Cardiac muscle cell (in vitro differentiated cells and primary cell): ENCODE measurements at regions not wholly inside any gene's neighbourhood (a gene's known extent, or its start where the extent isn't known, plus 50 kb on each side); places are given as distances from the start of the nearest gene placed in this dataset.

Source experiments
- DNase-seq, 2 donors: peaks; one replicate each; pipeline versions ENCODE4 v3.0.0 to v3.0.0-alpha.2; 2010 to 2017; ENCODE audit warnings: low read depth in 1 of 2, low spot score in 1 of 2
- H3K27ac ChIP-seq: fragments of 200-600 bp; sonication (generic); 2 replicates; pipeline ENCODE4 v1.5.1; 2016
- H3K27me3 ChIP-seq: fragments of 200-600 bp; sonication (generic); 2 replicates; pipeline ENCODE4 v1.6.0; 2016; ENCODE audit warnings: control low read depth
- H3K36me3 ChIP-seq: fragments of 200-600 bp; sonication (generic); 2 replicates; pipeline ENCODE4 v1.5.1; 2016; ENCODE audit warnings: control low read depth
- H3K4me1 ChIP-seq: fragments of 200-600 bp; sonication (generic); 2 replicates; pipeline ENCODE4 v1.8.1; 2017; ENCODE audit warnings: low read depth, mild to moderate bottlenecking, mixed run types
- H3K4me3 ChIP-seq: fragments of 200-600 bp; sonication (generic); 2 replicates; pipeline ENCODE4 v1.5.1; 2016; ENCODE audit warnings: mild to moderate bottlenecking
- H3K9me3 ChIP-seq: fragments of 200-600 bp; sonication (generic); 2 replicates; pipeline ENCODE4 v1.5.1; 2017; ENCODE audit warnings: low read depth, mild to moderate bottlenecking, control low read depth
- CTCF ChIP-seq: IDR thresholded peaks from 2 replicates; pipeline ENCODE4 v1.5.1; 2012; ENCODE audit warnings: low read depth, mild to moderate bottlenecking, low read length

GRCh38 chr3:99521551-99521950 lies 116.8 kb upstream of the COL8A1 start:
- DNase-seq: no peak
- Histone ChIP-seq H3K4me1 (no peaks in the 10 kb centered on the region), H3K9me3 (no peaks in the 10 kb centered on the region), H3K27me3 (no peaks in the 10 kb centered on the region), H3K4me3 (no peak overlapping the region), H3K36me3 (no peaks in the 10 kb centered on the region), H3K27ac (no peak overlapping the region)
- TF ChIP-seq CTCF: no peak

GRCh38 chr3:99520513-99520912 lies 117.9 kb upstream of the COL8A1 start:
- no peaks in the 10 kb centered on the region for H3K36me3 ChIP-seq
- H3K9me3 ChIP-seq: no peaks in the 10 kb centered on the region
- no peak overlapping the region for H3K4me3 ChIP-seq
- TF ChIP-seq CTCF: no peak
- no peak overlapping the region for H3K27ac ChIP-seq
- DNase-seq: no peak
- H3K27me3 ChIP-seq: no peaks in the 10 kb centered on the region
- no peaks in the 10 kb centered on the region for H3K4me1 ChIP-seq

- Histone ChIP-seq H3K36me3 (no peaks in the 10 kb centered on the region), H3K4me1 (no peaks in the 10 kb centered on the region), H3K27ac (no peak overlapping the region), H3K9me3 (no peaks in the 10 kb centered on the region), H3K4me3 (no peak overlapping the region), H3K27me3 (no peaks in the 10 kb centered on the region)
- no peak for DNase-seq
- TF ChIP-seq CTCF: no peak
Measured at GRCh38 chr3:99516936-99517335, 121.5 kb upstream of the COL8A1 start.

- no peaks in the 10 kb centered on the region for H3K27me3 ChIP-seq
- no peak for DNase-seq
- H3K4me3 ChIP-seq: no peak overlapping the region
- no peaks in the 10 kb centered on the region for H3K9me3 ChIP-seq
- H3K4me1 ChIP-seq: no peaks in the 10 kb centered on the region
- TF ChIP-seq CTCF: no peak
- no peak overlapping the region for H3K27ac ChIP-seq
- no peaks in the 10 kb centered on the region for H3K36me3 ChIP-seq
Measured at GRCh38 chr3:99515891-99516290, 122.5 kb upstream of the COL8A1 start.

- Histone ChIP-seq H3K27me3 (no peaks in the 10 kb centered on the region), H3K27ac (no peak overlapping the region), H3K4me1 (no peaks in the 10 kb centered on the region), H3K9me3 (no peaks in the 10 kb centered on the region), H3K4me3 (no peak overlapping the region), H3K36me3 (no peaks in the 10 kb centered on the region)
- TF ChIP-seq CTCF: no peak
- peak in 1 of 2 donors; percentile 91 for DNase-seq
Measured at GRCh38 chr3:99509224-99509623, 129.2 kb upstream of the COL8A1 start.

GRCh38 chr3:99508191-99508590 lies 130.2 kb upstream of the COL8A1 start:
- no peaks in the 10 kb centered on the region for H3K9me3 ChIP-seq
- H3K36me3 ChIP-seq: no peaks in the 10 kb centered on the region
- no peak overlapping the region for H3K27ac ChIP-seq
- H3K4me3 ChIP-seq: no peak overlapping the region
- no peak for TF ChIP-seq CTCF
- no peak for DNase-seq
- H3K4me1 ChIP-seq: no peaks in the 10 kb centered on the region
- no peaks in the 10 kb centered on the region for H3K27me3 ChIP-seq
